ENCODE measurements at regions not wholly inside any gene's neighbourhood (a gene's known extent, or its start where the extent isn't known, plus 50 kb on each side); places are given as distances from the start of the nearest gene placed in this dataset.

GRCh38 chr7:145088111-145088745, 252.4 kb upstream of the TPK1 start:
- Histone ChIP-seq H3K27ac (ENCODE audit: low read depth, low read length) (no peak overlapping the region), H2AFZ (ENCODE audit: low read length) (no peak overlapping the region), H3K9me3 (ENCODE audit: low read depth, low read length) (no peaks in the 10 kb centered on the region), H3K4me3 (ENCODE audit: insufficient read depth, low read length) (no peak overlapping the region), H3K79me2 (ENCODE audit: insufficient read depth, low read length) (no peaks in the 10 kb centered on the region), H4K20me1 (ENCODE audit: insufficient read depth, low read length) (no peaks in the 10 kb centered on the region), H3K4me1 (ENCODE audit: insufficient read depth, low read length) (no peaks in the 10 kb centered on the region), H3K36me3 (ENCODE audit: insufficient read depth, low read length) (no peaks in the 10 kb centered on the region), H3K4me2 (ENCODE audit: insufficient read depth, low read length) (no peak overlapping the region), H3K27me3 (ENCODE audit: insufficient read depth, low read length) (no peaks in the 10 kb centered on the region)
- DNase-seq (ENCODE audit: insufficient read length, low spot score, missing footprints), result no peak
- TF ChIP-seq CTCF (IDR thresholded peaks at IDR 0.05; ENCODE audit: extremely low read depth, low read depth, low read length), result no peak

GRCh38 chr7:145082366-145083161, 246.7 kb upstream of the TPK1 start:
- Histone ChIP-seq H3K79me2 (ENCODE audit: insufficient read depth, low read length) (no peaks in the 10 kb centered on the region), H4K20me1 (ENCODE audit: insufficient read depth, low read length) (no peaks in the 10 kb centered on the region), H3K9me3 (ENCODE audit: low read depth, low read length) (no peaks in the 10 kb centered on the region), H3K27me3 (ENCODE audit: insufficient read depth, low read length) (no peaks in the 10 kb centered on the region), H3K27ac (ENCODE audit: low read depth, low read length) (no peak overlapping the region), H2AFZ (ENCODE audit: low read length) (no peak overlapping the region), H3K36me3 (ENCODE audit: insufficient read depth, low read length) (no peaks in the 10 kb centered on the region), H3K4me2 (ENCODE audit: insufficient read depth, low read length) (no peak overlapping the region), H3K4me1 (ENCODE audit: insufficient read depth, low read length) (no peaks in the 10 kb centered on the region), H3K4me3 (ENCODE audit: insufficient read depth, low read length) (no peak overlapping the region)
- TF ChIP-seq CTCF (IDR thresholded peaks at IDR 0.05; ENCODE audit: extremely low read depth, low read depth, low read length), result no peak
- no peak for DNase-seq (ENCODE audit: insufficient read length, low spot score, missing footprints)

GRCh38 chr7:145065473-145065872, 229.6 kb upstream of the TPK1 start:
- Histone ChIP-seq H3K4me2 (ENCODE audit: insufficient read depth, low read length) (no peak overlapping the region), H4K20me1 (ENCODE audit: insufficient read depth, low read length) (no peaks in the 10 kb centered on the region), H3K79me2 (ENCODE audit: insufficient read depth, low read length) (no peaks in the 10 kb centered on the region), H3K4me3 (ENCODE audit: insufficient read depth, low read length) (no peak overlapping the region), H2AFZ (ENCODE audit: low read length) (no peak overlapping the region), H3K4me1 (ENCODE audit: insufficient read depth, low read length) (no peaks in the 10 kb centered on the region), H3K27me3 (ENCODE audit: insufficient read depth, low read length) (no peaks in the 10 kb centered on the region), H3K36me3 (ENCODE audit: insufficient read depth, low read length) (no peaks in the 10 kb centered on the region), H3K27ac (ENCODE audit: low read depth, low read length) (no peak overlapping the region), H3K9me3 (ENCODE audit: low read depth, low read length) (no peaks in the 10 kb centered on the region)
- no peak for DNase-seq (ENCODE audit: insufficient read length, low spot score, missing footprints)
- TF ChIP-seq CTCF (IDR thresholded peaks at IDR 0.05; ENCODE audit: extremely low read depth, low read depth, low read length), result no peak

GRCh38 chr7:145064114-145064513, 228.3 kb upstream of the TPK1 start:
- DNase-seq (ENCODE audit: insufficient read length, low spot score, missing footprints), result no peak
- Histone ChIP-seq H3K36me3 (ENCODE audit: insufficient read depth, low read length) (no peaks in the 10 kb centered on the region), H3K4me1 (ENCODE audit: insufficient read depth, low read length) (no peaks in the 10 kb centered on the region), H3K27me3 (ENCODE audit: insufficient read depth, low read length) (no peaks in the 10 kb centered on the region), H4K20me1 (ENCODE audit: insufficient read depth, low read length) (no peaks in the 10 kb centered on the region), H3K79me2 (ENCODE audit: insufficient read depth, low read length) (no peaks in the 10 kb centered on the region), H3K9me3 (ENCODE audit: low read depth, low read length) (no peaks in the 10 kb centered on the region), H3K27ac (ENCODE audit: low read depth, low read length) (no peak overlapping the region), H2AFZ (ENCODE audit: low read length) (no peak overlapping the region), H3K4me3 (ENCODE audit: insufficient read depth, low read length) (no peak overlapping the region), H3K4me2 (ENCODE audit: insufficient read depth, low read length) (no peak overlapping the region)
- TF ChIP-seq CTCF (IDR thresholded peaks at IDR 0.05; ENCODE audit: extremely low read depth, low read depth, low read length), result no peak

Measured in osteoblast (primary cell).